ENCODE measurements at regions not wholly inside any gene's neighbourhood (a gene's known extent, or its start where the extent isn't known, plus 50 kb on each side); places are given as distances from the start of the nearest gene placed in this dataset.

GRCh38 chr10:133008196-133008595, 65.8 kb upstream of the CFAP46 start:
- intact Hi-C loops (cut with DNase I), result no loop called here
- no peak for DNase-seq

- DNase-seq, result no peak
- intact Hi-C loops (cut with DNase I), result no loop called here
These were observed 65.0 kb upstream of the CFAP46 start for GRCh38 chr10:133007360-133007858.

GRCh38 chr10:133006806-133007205, 64.4 kb upstream of the CFAP46 start:
- no peak for DNase-seq

GRCh38 chr10:133006202-133006601, 63.8 kb upstream of the CFAP46 start:
- intact Hi-C loops (cut with DNase I), result no loop called here
- DNase-seq, result no peak

More at GRCh38 chr10:133006806-133007205, 64.4 kb upstream of the CFAP46 start:
- intact Hi-C loops (cut with DNase I), result no loop called here

- DNase-seq, result no peak
- intact Hi-C loops (cut with DNase I), result no loop called here
These were observed 62.1 kb upstream of the CFAP46 start for GRCh38 chr10:133004478-133004877.

GRCh38 chr10:133003188-133003587, 60.8 kb upstream of the CFAP46 start:
- intact Hi-C loops (cut with DNase I), result no loop called here
- no peak for DNase-seq

- intact Hi-C loops (cut with DNase I), result no loop called here
- no peak for DNase-seq
These were observed 60.3 kb upstream of the CFAP46 start for GRCh38 chr10:133002685-133003084.

- intact Hi-C loops (cut with DNase I), result no loop called here
- no peak for DNase-seq
These were observed 58.7 kb upstream of the CFAP46 start for GRCh38 chr10:133001114-133001513.

- no peak for DNase-seq
- intact Hi-C loops (cut with DNase I), result no loop called here
These were observed 58.3 kb upstream of the CFAP46 start for GRCh38 chr10:133000648-133001047.

GRCh38 chr10:132997517-132998265, 55.3 kb upstream of the CFAP46 start:
- intact Hi-C loops (cut with DNase I), result no loop called here
- no peak for DNase-seq

- intact Hi-C loops (cut with DNase I), result no loop called here
- no peak for DNase-seq
These were observed 54.4 kb upstream of the CFAP46 start for GRCh38 chr10:132996603-132997343.

GRCh38 chr10:132995909-132996602, 53.7 kb upstream of the CFAP46 start:
- intact Hi-C loops (cut with DNase I), result no loop called here

GRCh38 chr10:132994811-132995210, 52.4 kb upstream of the CFAP46 start:
- intact Hi-C loops (cut with DNase I), result no loop called here

More at GRCh38 chr10:132995909-132996602, 53.7 kb upstream of the CFAP46 start:
- no peak for DNase-seq

GRCh38 chr10:132994185-132994796, 51.9 kb upstream of the CFAP46 start:
- peak in 4 of 10 donors; percentile 5 to 61 (median 30) for DNase-seq
- intact Hi-C loops (cut with DNase I), result no loop called here

More at GRCh38 chr10:132994811-132995210, 52.4 kb upstream of the CFAP46 start:
- DNase-seq, result no peak

- intact Hi-C loops (cut with DNase I), result no loop called here
- peak in 5 of 10 donors; percentile 2 to 81 (median 51) for DNase-seq
These were observed 51.2 kb upstream of the CFAP46 start for GRCh38 chr10:132993271-132994184.

- intact Hi-C loops (cut with DNase I), result no loop called here
- peak in 5 of 10 donors; percentile 4 to 82 (median 71) for DNase-seq
These were observed 50.3 kb upstream of the CFAP46 start for GRCh38 chr10:132992433-132993215.

Measured in posterior cingulate gyrus (tissue), 11 donors.